ENCODE measurements at regions not wholly inside any gene's neighbourhood (a gene's known extent, or its start where the extent isn't known, plus 50 kb on each side); places are given as distances from the start of the nearest gene placed in this dataset.

GRCh38 chr2:236671896-236672562 is 102.4 kb downstream of the ACKR3 start:
- 87 to 94% methylated on average over 11 of the region's 11 CpGs for whole genome bisulfite sequencing, 2 donors
- H3K27me3 ChIP-seq (ENCODE audit: control insufficient read depth in 3 of 3, insufficient read depth in 3 of 3, low read length in 2 of 3) = no peaks in the 10 kb centered on the region
- no peak overlapping the region for H3K4me3 ChIP-seq
- peaks cover 0 to 17% (median 0%) of the 10 kb centered on the region in 5 donors for H3K4me1 ChIP-seq (ENCODE audit: control insufficient read depth in 5 of 5, insufficient read depth in 5 of 5, low read length in 5 of 5)
- no peak for TF ChIP-seq CTCF (IDR thresholded peaks at IDR 0.05; ENCODE audit: control extremely low read depth, extremely low read depth)
- ATAC-seq (ENCODE audit: insufficient read depth, low FRiP score) (no peak), DNase-seq (no peak)
- no peaks in the 10 kb centered on the region for H3K36me3 ChIP-seq (ENCODE audit: control insufficient read depth in 4 of 4, insufficient read depth in 4 of 4, low read length in 4 of 4)
- H3K27ac ChIP-seq (ENCODE audit: low read depth in 1 of 2, low read length in 1 of 2) = no peak overlapping the region
- H3K9me3 ChIP-seq (ENCODE audit: control insufficient read depth in 4 of 4, insufficient read depth in 3 of 4, low read length in 3 of 4) = peaks cover 0 to 6% (median 0%) of the 10 kb centered on the region in 4 donors
- no peak overlapping the region for H3K9ac ChIP-seq (ENCODE audit: insufficient read depth in 1 of 2, low read length in 2 of 2)

GRCh38 chr2:236672606-236673005 is 103.0 kb downstream of the ACKR3 start:
- H3K27me3 ChIP-seq (ENCODE audit: control insufficient read depth in 3 of 3, insufficient read depth in 3 of 3, low read length in 2 of 3) = no peaks in the 10 kb centered on the region

GRCh38 chr2:236673126-236673822 is 103.6 kb downstream of the ACKR3 start:
- Histone ChIP-seq H3K27ac (ENCODE audit: low read depth in 1 of 2, low read length in 1 of 2) (no peak overlapping the region), H3K9ac (ENCODE audit: insufficient read depth in 1 of 2, low read length in 2 of 2) (no peak overlapping the region), H3K9me3 (ENCODE audit: control insufficient read depth in 4 of 4, insufficient read depth in 3 of 4, low read length in 3 of 4) (peaks cover 0 to 4% (median 0%) of the 10 kb centered on the region in 4 donors), H3K36me3 (ENCODE audit: control insufficient read depth in 4 of 4, insufficient read depth in 4 of 4, low read length in 4 of 4) (no peaks in the 10 kb centered on the region), H3K27me3 (ENCODE audit: control insufficient read depth in 3 of 3, insufficient read depth in 3 of 3, low read length in 2 of 3) (no peaks in the 10 kb centered on the region), H3K4me3 (no peak overlapping the region), H3K4me1 (ENCODE audit: control insufficient read depth in 5 of 5, insufficient read depth in 5 of 5, low read length in 5 of 5) (peaks cover 0 to 17% (median 0%) of the 10 kb centered on the region in 5 donors)
- DNase-seq = no peak
- WGBS, 2 donors = 79 to 81% methylated on average over 14 of the region's 14 CpGs
- no peak for ATAC-seq (ENCODE audit: insufficient read depth, low FRiP score)
- TF ChIP-seq CTCF (IDR thresholded peaks at IDR 0.05; ENCODE audit: control extremely low read depth, extremely low read depth) = no peak

More at GRCh38 chr2:236672606-236673005, 103.0 kb downstream of the ACKR3 start:
- no peak for DNase-seq
- Histone ChIP-seq H3K4me3 (no peak overlapping the region), H3K9me3 (ENCODE audit: control insufficient read depth in 4 of 4, insufficient read depth in 3 of 4, low read length in 3 of 4) (peaks cover 0 to 4% (median 0%) of the 10 kb centered on the region in 4 donors), H3K36me3 (ENCODE audit: control insufficient read depth in 4 of 4, insufficient read depth in 4 of 4, low read length in 4 of 4) (no peaks in the 10 kb centered on the region), H3K9ac (ENCODE audit: insufficient read depth in 1 of 2, low read length in 2 of 2) (no peak overlapping the region), H3K4me1 (ENCODE audit: control insufficient read depth in 5 of 5, insufficient read depth in 5 of 5, low read length in 5 of 5) (peaks cover 0 to 17% (median 0%) of the 10 kb centered on the region in 5 donors), H3K27ac (ENCODE audit: low read depth in 1 of 2, low read length in 1 of 2) (no peak overlapping the region)
- ATAC-seq (ENCODE audit: insufficient read depth, low FRiP score) = no peak
- 96 to 98% methylated on average over 5 of the region's 5 CpGs for WGBS, 2 donors
- no peak for TF ChIP-seq CTCF (IDR thresholded peaks at IDR 0.05; ENCODE audit: control extremely low read depth, extremely low read depth)
